Activated CD4-positive, alpha-beta T cell treated with anti-CD3 and anti-CD28 coated beads, Interleukin-2, amount 50 U/mL, for 16 hours (primary cell): ENCODE measurements at regions not wholly inside any gene's neighbourhood (a gene's known extent, or its start where the extent isn't known, plus 50 kb on each side); places are given as distances from the start of the nearest gene placed in this dataset.

Experiments used
- DNase-seq: peaks from one replicate; pipeline ENCODE4 v3.0.0-alpha.2; 2020

GRCh38 chr13:36553491-36553890 lies 120.3 kb upstream of the SERTM1 start:
- no peak for DNase-seq

GRCh38 chr13:36555151-36555986 lies 118.5 kb upstream of the SERTM1 start:
- no peak for DNase-seq

- no peak for DNase-seq
These were observed 114.4 kb upstream of the SERTM1 start for GRCh38 chr13:36559375-36559774.

- DNase-seq: no peak
These were observed 106.3 kb upstream of the SERTM1 start for GRCh38 chr13:36567485-36567884.

GRCh38 chr13:36570489-36570888 lies 103.3 kb upstream of the SERTM1 start:
- no peak for DNase-seq

- no peak for DNase-seq
These were observed 102.4 kb upstream of the SERTM1 start for GRCh38 chr13:36571444-36571843.

GRCh38 chr13:36582977-36583376 lies 90.8 kb upstream of the SERTM1 start:
- no peak for DNase-seq

GRCh38 chr13:36599641-36600040 lies 74.2 kb upstream of the SERTM1 start:
- DNase-seq: no peak

GRCh38 chr13:36601186-36601585 lies 72.6 kb upstream of the SERTM1 start:
- no peak for DNase-seq

- DNase-seq: no peak
These were observed 67.8 kb upstream of the SERTM1 start for GRCh38 chr13:36606060-36606459.

GRCh38 chr13:36608474-36608873 lies 65.3 kb upstream of the SERTM1 start:
- DNase-seq: no peak

- no peak for DNase-seq
These were observed 61.6 kb upstream of the SERTM1 start for GRCh38 chr13:36612230-36612629.

GRCh38 chr13:36616706-36617105 lies 57.1 kb upstream of the SERTM1 start:
- no peak for DNase-seq

- DNase-seq: no peak
These were observed 54.3 kb upstream of the SERTM1 start for GRCh38 chr13:36619535-36619934.
